Activated T-helper 1 cell treated with anti-CD3 and anti-CD28 coated beads, Interleukin-12 subunit alpha, Interleukin-12 subunit beta, Interleukin-2, Interleukin-4 antibody, amounts not matched to agents 30 ng/mL and 10 ng/mL and 1 ng/mL, durations not matched to agents 14 hours and 24 hours and 36 hours (primary cell): ENCODE measurements at regions not wholly inside any gene's neighbourhood (a gene's known extent, or its start where the extent isn't known, plus 50 kb on each side); places are given as distances from the start of the nearest gene placed in this dataset.

Experiments
- DNase-seq: peaks from one replicate; pipeline ENCODE4 v3.0.0; 2021; ENCODE audit warnings: low spot score
- H3K27ac Mint-ChIP-seq: one replicate; pipeline ENCODE4 v1.8.0; 2021; ENCODE audit warnings: mild to moderate bottlenecking, mixed read lengths
- H3K27me3 Mint-ChIP-seq: one replicate; pipeline ENCODE4 v1.8.0; 2022; ENCODE audit warnings: mild to moderate bottlenecking, moderate library complexity, mixed read lengths; ENCODE audit not compliant: insufficient read depth
- H3K36me3 Mint-ChIP-seq: one replicate; pipeline ENCODE4 v1.8.0; 2021; ENCODE audit warnings: low read depth, mixed read lengths
- H3K4me1 Mint-ChIP-seq: one replicate; pipeline ENCODE4 v1.8.0; 2021; ENCODE audit warnings: low read depth, mixed read lengths
- H3K4me3 Mint-ChIP-seq: one replicate; pipeline ENCODE4 v1.8.0; 2021; ENCODE audit warnings: mild to moderate bottlenecking, moderate library complexity, mixed read lengths
- H3K9me3 Mint-ChIP-seq: one replicate; pipeline ENCODE4 v1.8.0; 2021; ENCODE audit warnings: mixed read lengths
- intact Hi-C: fragments of 100-400 bp; cut with micrococcal nuclease; formaldehyde crosslinking; loops from one replicate; pipeline ENCODE4 v1.15.1; 2024

DNA sequence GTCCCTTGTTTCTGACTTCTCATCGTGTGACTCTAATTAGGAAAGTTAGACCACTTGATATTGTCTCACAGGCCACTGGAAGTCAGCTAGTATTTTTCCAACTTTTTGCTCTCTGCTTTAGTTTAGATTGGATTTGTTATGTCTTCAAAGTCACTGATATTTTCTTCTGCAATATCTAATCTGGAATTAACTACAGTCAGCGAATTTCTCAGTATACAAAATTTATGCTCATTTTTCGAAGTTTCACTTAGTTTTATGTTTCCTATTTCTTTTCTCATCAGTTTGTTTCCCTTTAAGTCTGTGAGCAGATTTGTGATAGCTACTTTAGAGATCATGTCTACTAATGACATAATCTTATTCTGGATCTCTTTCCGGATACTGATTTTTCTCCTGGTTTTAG is 1027.2 kb upstream of the CNTN5 start:
- Mint-ChIP-seq H3K4me1 (no peaks in the 10 kb centered on the region), H3K9me3 (no peaks in the 10 kb centered on the region), H3K27ac (no peak overlapping the region), H3K4me3 (no peak overlapping the region), H3K36me3 (no peaks in the 10 kb centered on the region), H3K27me3 (no peaks in the 10 kb centered on the region)
- intact Hi-C loops: no loop called here
- no peak for DNase-seq

DNA sequence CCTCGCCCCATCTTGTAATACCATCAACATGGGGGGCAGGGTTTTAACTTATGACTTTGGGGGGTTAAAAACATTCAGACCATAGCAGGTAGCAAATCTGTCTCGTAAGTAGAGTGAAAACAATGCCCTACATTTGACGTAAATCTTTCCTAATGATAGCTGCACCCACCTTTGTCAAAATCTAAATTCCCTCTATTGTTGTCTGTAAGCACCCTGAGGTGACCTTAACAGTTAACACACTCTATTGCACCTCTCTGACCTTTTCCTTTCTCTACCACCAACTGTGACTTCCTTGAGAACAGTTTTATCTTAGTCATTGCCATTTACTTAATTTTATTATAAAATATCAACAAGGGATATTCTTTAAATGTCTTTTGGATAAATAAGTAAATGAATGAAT is 1024.9 kb upstream of the CNTN5 start:
- Mint-ChIP-seq H3K4me1 (no peaks in the 10 kb centered on the region), H3K4me3 (no peak overlapping the region), H3K27ac (no peak overlapping the region), H3K9me3 (no peaks in the 10 kb centered on the region), H3K36me3 (no peaks in the 10 kb centered on the region), H3K27me3 (no peaks in the 10 kb centered on the region)
- DNase-seq: no peak
- intact Hi-C loops: no loop called here

DNA sequence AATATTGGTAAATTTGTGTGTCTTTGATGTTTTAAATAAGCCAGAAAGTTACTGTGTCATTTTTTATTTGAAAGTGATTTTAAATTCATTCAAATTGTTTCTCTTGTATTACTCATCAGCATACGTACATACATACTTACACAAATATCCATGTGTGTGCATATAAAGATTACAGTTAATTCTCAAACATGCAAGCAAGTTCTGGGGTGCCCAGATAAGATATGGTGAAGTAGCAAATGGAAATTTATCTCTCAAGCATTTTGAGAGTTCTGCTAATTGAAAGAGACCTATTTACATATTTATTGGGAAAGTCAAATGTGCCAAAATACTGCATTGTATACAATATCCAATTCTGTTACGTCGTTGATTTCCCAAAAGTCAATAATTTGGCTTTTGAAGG is 1024.0 kb upstream of the CNTN5 start:
- intact Hi-C loops: no loop called here
- H3K4me1 Mint-ChIP-seq: no peaks in the 10 kb centered on the region
- no peaks in the 10 kb centered on the region for H3K27me3 Mint-ChIP-seq
- H3K4me3 Mint-ChIP-seq: no peak overlapping the region
- no peaks in the 10 kb centered on the region for H3K9me3 Mint-ChIP-seq
- no peak for DNase-seq
- no peaks in the 10 kb centered on the region for H3K36me3 Mint-ChIP-seq
- H3K27ac Mint-ChIP-seq: no peak overlapping the region

DNA sequence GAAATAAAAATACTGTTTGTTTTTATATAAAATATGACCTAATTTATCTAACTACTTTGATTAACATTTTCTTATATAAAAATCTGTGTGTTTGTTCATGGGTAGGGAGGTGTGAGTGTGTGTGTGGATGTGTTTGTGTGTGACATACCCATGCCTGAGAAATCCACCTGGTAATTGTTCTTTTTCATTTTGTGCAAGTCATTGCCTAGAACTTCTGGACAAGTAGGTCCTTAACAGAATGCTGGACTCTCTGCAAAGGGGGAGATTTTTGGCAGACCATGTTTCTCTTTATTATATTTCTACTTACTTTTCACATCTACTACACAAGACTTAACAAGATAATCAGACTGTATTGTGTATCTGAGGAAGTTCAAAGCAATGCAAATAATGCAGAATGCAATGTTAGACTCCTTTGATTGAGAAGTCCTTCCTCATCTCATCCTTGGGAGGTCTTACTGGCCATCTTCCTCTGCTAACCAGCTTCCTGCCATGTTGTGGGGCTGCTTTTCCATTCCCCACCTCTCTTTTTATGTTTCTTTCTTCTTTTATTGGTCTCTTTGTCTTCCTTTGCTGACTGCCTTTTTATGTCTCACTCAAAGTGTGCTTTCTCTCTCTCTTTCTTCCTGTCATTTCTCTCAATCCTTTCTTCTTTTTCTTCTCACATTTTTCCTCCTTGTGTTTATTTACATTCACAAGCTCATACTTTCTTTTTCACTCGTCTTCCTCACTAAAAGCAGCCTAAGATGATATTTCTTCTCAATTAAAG is 1017.0 kb upstream of the CNTN5 start:
- H3K36me3 Mint-ChIP-seq: no peaks in the 10 kb centered on the region
- H3K27ac Mint-ChIP-seq: no peak overlapping the region
- no peak overlapping the region for H3K4me3 Mint-ChIP-seq
- no peaks in the 10 kb centered on the region for H3K27me3 Mint-ChIP-seq
- intact Hi-C loops: no loop called here
- no peak for DNase-seq
- H3K9me3 Mint-ChIP-seq: no peaks in the 10 kb centered on the region
- no peaks in the 10 kb centered on the region for H3K4me1 Mint-ChIP-seq

DNA sequence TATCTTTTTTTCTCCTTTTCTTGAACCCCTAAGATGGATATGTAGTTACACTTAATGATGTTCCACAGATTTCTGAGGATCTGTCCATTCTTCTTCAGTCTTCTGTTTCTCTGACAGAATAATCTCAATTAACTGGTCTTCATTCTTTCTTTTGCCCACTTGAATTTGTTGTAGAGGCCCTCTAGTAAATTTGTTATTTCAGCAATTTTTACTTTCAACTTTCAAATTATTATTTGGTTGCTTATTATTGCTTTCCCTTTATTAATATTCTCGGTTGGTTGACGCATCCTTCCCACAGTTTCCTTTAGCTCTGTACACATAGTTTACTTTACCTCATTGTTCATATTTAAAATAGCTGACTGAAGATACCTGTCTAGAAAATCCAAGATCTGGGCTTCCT is 1013.7 kb upstream of the CNTN5 start:
- no peak for DNase-seq
- no peaks in the 10 kb centered on the region for H3K4me1 Mint-ChIP-seq
- H3K27ac Mint-ChIP-seq: no peak overlapping the region
- H3K27me3 Mint-ChIP-seq: no peaks in the 10 kb centered on the region
- no peaks in the 10 kb centered on the region for H3K36me3 Mint-ChIP-seq
- intact Hi-C loops: no loop called here
- H3K4me3 Mint-ChIP-seq: no peak overlapping the region
- peaks cover 8% of the 10 kb centered on the region for H3K9me3 Mint-ChIP-seq

DNA sequence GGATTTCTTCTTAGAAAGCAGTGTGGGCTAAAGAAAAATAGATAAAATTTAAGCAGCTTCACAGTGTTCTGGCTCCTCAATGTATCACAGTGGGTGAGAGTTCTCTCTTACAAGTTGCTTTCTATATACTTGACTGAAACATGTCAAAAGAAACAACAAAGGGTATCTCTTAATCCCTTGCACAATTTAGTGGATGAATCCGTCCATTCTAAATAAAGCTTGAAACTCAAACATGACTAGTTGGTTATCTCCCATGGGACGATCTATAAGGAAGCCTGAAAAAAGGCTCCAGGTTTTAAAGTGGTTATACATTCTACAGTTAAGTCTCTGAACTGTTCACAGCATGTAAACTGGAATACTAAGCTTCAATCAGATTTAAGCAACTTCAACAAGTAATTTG is 993.1 kb upstream of the CNTN5 start:
- no peaks in the 10 kb centered on the region for H3K36me3 Mint-ChIP-seq
- H3K4me3 Mint-ChIP-seq: no peak overlapping the region
- intact Hi-C loops: no loop called here
- H3K27me3 Mint-ChIP-seq: no peaks in the 10 kb centered on the region
- no peak for DNase-seq
- no peaks in the 10 kb centered on the region for H3K4me1 Mint-ChIP-seq
- no peak overlapping the region for H3K27ac Mint-ChIP-seq
- no peaks in the 10 kb centered on the region for H3K9me3 Mint-ChIP-seq

DNA sequence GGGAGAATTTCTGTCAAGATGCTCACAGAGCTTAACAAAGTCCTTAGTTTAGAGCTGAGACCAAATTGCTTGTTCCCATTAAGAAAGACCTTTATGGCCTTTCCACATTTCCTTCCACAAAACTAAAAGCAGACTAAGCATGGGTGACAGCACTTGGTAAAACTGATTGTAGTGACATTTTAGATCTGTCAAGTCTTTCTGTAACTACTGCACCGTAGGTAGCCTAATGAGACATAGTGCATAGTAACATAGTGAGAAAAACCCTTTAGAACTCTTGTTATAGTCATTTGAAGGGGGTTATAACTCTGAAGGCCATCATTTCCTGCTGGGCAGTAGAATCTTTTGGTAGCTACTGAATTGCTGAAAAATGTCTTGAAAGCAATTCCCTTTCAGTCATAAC is 990.9 kb upstream of the CNTN5 start:
- no peaks in the 10 kb centered on the region for H3K27me3 Mint-ChIP-seq
- no peak for DNase-seq
- H3K27ac Mint-ChIP-seq: no peak overlapping the region
- no peaks in the 10 kb centered on the region for H3K36me3 Mint-ChIP-seq
- intact Hi-C loops: no loop called here
- H3K4me3 Mint-ChIP-seq: no peak overlapping the region
- H3K4me1 Mint-ChIP-seq: no peaks in the 10 kb centered on the region
- peaks cover 7% of the 10 kb centered on the region for H3K9me3 Mint-ChIP-seq

DNA sequence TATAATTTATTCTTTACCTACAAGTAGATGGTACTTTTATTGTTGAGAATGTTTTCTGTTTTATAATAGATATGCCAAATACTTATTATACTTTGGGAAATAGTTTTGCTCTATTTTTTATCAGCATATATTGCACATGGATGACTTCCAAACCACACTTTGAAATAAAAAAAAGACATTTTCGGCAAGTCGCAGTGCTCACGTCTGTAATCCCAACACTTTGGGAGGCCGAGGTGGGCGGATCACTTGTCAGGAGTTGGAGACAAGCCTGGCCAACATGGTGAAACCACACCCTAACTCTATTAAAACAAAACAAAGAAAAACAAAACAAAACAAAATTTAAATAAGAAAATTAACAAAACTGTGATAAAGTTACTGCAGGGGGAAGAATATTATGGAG is 983.9 kb upstream of the CNTN5 start:
- intact Hi-C loops: no loop called here
- H3K4me1 Mint-ChIP-seq: no peaks in the 10 kb centered on the region

DNA sequence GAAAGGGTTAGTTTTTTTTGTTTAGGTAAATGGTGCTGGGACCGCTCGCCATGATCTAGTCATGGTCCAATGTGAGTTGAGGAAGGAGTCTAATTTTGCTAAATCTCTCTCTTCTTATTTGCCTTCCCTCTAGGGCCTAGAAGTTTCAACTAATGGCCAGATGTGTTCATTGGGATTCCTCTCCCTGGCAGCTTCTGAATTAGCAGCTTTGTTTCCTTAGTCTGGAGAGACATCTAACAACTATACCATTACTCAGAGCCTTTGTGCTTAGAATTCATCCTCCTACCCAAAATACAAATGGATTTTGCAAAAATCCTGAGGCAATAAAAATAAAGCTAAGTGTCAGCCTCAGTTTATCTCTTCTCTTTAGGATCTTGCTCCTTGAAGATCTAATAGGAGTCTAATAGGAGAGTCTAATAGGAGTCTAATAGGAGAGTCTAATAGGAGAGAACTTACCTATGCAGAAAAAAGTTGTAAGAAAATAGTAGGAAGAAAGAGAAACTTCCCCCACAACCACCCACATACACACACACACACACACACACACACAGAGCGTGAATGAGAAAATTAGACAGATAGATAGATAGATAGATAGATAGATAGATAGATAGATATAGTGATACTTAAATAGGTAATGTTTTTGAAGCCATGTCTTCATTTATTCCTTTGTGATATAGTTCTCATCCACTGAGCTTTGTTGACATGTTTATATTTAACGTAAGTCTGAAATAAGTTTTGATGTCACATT is 980.5 kb upstream of the CNTN5 start:
- no peaks in the 10 kb centered on the region for H3K27me3 Mint-ChIP-seq
- H3K9me3 Mint-ChIP-seq: peaks cover 3% of the 10 kb centered on the region
- no peak for DNase-seq
- H3K4me1 Mint-ChIP-seq: no peaks in the 10 kb centered on the region
- H3K36me3 Mint-ChIP-seq: no peaks in the 10 kb centered on the region
- no peak overlapping the region for H3K4me3 Mint-ChIP-seq
- no peak overlapping the region for H3K27ac Mint-ChIP-seq
- intact Hi-C loops: no loop called here

More for the DNA sequence above, 983.9 kb upstream of the CNTN5 start:
- DNase-seq: no peak
- H3K27ac Mint-ChIP-seq: no peak overlapping the region
- peaks cover 9% of the 10 kb centered on the region for H3K9me3 Mint-ChIP-seq
- H3K27me3 Mint-ChIP-seq: no peaks in the 10 kb centered on the region
- H3K36me3 Mint-ChIP-seq: no peaks in the 10 kb centered on the region
- H3K4me3 Mint-ChIP-seq: no peak overlapping the region

DNA sequence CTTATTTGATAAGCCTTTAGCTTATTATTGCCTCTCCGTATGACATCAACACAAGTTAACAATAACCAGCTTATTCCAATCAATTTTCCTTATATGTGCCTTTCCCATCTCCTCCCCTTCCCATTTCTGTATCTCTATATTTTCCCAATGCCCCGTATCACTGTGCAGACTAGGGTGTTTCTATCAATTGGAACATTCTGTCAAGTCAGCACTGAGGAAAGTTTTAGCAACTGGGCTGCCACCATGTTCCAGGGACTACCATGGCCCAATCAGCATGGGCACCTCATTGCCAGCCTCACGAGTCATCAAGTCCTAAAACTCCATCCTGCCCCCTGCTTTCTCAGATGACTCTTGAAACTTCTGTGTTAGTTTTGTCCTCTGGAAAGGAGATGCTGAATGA is 973.1 kb upstream of the CNTN5 start:
- no peaks in the 10 kb centered on the region for H3K4me1 Mint-ChIP-seq
- intact Hi-C loops: no loop called here
- no peaks in the 10 kb centered on the region for H3K36me3 Mint-ChIP-seq
- no peak overlapping the region for H3K27ac Mint-ChIP-seq
- no peaks in the 10 kb centered on the region for H3K9me3 Mint-ChIP-seq
- no peaks in the 10 kb centered on the region for H3K27me3 Mint-ChIP-seq
- H3K4me3 Mint-ChIP-seq: no peak overlapping the region
- no peak for DNase-seq

DNA sequence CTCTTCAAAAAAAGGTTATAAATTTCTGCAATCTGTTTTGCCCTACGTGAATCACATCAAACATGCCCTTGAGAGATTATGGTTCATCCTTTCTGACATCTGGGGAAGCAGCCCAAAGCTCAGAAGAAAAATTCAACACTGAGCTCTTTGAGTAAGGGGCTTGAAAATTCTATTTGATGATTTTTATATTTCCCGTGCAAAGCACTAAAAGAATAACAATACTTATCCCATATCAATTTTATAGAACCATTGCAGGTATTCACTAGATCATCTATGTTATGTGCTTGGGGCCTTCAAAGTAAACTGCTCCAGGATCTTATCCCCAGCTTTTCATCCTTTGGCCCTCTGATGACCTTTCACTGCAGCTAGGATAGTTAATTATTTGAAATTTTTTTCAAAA is 966.9 kb upstream of the CNTN5 start:
- intact Hi-C loops: no loop called here
- no peaks in the 10 kb centered on the region for H3K36me3 Mint-ChIP-seq

DNA sequence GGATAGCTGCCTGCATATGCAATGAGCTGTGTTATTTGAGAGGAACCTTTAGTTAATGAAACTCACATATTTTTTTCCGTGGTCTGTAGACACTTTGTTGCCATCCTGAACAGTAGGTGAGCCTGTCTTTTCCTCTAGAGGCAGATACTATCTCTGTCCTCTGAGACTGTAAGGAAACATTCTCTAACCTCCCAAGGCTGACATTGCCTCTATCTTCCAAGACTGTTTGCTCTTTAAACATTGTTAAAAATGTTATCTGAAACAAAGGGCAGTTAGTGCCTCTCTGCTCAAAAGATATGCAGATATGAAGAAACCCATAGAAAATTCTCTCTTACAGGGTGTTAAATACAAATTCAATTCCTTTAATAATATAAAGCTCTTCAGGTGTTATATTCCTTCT is 963.8 kb upstream of the CNTN5 start:
- Mint-ChIP-seq H3K4me3 (no peak overlapping the region), H3K9me3 (peaks cover 4% of the 10 kb centered on the region), H3K36me3 (no peaks in the 10 kb centered on the region), H3K4me1 (no peaks in the 10 kb centered on the region), H3K27me3 (no peaks in the 10 kb centered on the region), H3K27ac (no peak overlapping the region)
- intact Hi-C loops: no loop called here
- no peak for DNase-seq

More for the DNA sequence above, 966.9 kb upstream of the CNTN5 start:
- H3K4me3 Mint-ChIP-seq: no peak overlapping the region
- no peaks in the 10 kb centered on the region for H3K27me3 Mint-ChIP-seq
- no peak for DNase-seq
- H3K27ac Mint-ChIP-seq: no peak overlapping the region
- no peaks in the 10 kb centered on the region for H3K4me1 Mint-ChIP-seq
- H3K9me3 Mint-ChIP-seq: peaks cover 4% of the 10 kb centered on the region

DNA sequence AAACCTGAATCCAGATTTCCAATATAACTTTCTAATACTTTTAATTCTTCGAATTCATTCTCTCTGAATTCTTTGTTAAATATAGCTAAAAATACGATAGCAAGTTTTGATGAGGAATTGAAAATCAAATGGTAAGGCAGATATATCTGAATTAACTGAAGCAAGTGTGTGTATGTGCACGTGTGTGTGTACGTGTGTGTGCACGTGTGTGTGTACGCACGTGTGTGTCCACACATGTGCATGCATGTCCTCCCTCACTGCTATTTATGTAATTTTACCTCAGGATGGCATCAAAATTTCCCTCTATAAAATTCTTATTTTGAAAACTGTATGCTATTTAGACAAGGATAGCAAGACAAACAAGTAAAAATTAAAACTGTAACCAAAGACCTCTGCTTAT is 961.3 kb upstream of the CNTN5 start:
- H3K27ac Mint-ChIP-seq: no peak overlapping the region

More for the DNA sequence above, 961.3 kb upstream of the CNTN5 start:
- H3K27me3 Mint-ChIP-seq: no peaks in the 10 kb centered on the region
- peaks cover 3% of the 10 kb centered on the region for H3K9me3 Mint-ChIP-seq
- intact Hi-C loops: no loop called here
- no peak overlapping the region for H3K4me3 Mint-ChIP-seq
- no peaks in the 10 kb centered on the region for H3K4me1 Mint-ChIP-seq
- no peak for DNase-seq
- no peaks in the 10 kb centered on the region for H3K36me3 Mint-ChIP-seq
